HG03457 (cell line): ENCODE measurements at regions not wholly inside any gene's neighbourhood (a gene's known extent, or its start where the extent isn't known, plus 50 kb on each side); places are given as distances from the start of the nearest gene placed in this dataset.
"Not testable (repeated sequence)": the region's sequence is repeated elsewhere in the genome, so short reads cannot be mapped to it uniquely, and the experiment has no call there.

Experiments
- ATAC-seq: cut with Tn5 transposase; IDR thresholded peaks from one replicate; pipeline ENCODE4 v1.9.1; 2021; ENCODE audit warnings: moderate number of reproducible peaks; ENCODE audit not compliant: unreplicated experiment

DNA sequence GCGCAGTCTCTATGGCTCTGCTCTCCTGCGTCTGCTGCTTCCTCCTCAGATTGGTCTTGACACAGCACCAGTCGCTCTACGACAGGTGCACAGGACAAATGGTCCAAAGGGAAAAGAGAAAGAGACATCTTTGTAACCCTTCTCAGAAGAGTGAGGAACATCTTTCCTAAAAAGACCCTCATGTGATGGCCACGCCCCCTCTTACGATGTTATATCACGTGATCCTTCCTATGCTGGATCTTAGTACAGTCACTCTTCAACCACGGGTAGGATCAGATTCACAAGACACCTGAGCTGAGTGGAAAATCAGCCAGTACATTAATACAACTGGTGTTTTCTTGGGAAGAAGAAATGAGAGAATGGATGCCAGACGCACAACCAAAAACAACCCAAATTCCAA, 262.2 kb upstream of the CELF2 start:
- no peak for ATAC-seq

DNA sequence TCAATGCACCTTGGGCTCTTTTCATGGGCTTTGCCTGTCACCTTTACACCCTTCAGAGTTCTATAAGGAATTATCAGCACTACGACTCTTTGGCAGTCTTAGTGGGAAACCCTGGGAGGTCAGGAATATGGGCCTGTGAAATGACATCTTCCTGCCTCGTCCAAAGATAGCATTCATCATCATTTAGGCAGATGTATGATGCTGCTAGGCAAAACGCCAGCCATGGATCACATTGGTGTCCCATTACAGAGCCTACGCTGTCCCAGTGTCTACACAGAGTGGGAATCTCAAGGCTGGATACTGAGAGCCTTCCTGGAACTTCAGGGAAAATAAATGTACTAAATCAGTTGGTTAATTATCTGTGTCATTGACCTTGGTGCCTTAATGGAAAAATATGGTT, 259.4 kb upstream of the CELF2 start:
- ATAC-seq, result no peak

- not testable (repeated sequence) for ATAC-seq
Observed at GRCh38 chr10:10759806-10760205, 257.9 kb upstream of the CELF2 start.

DNA sequence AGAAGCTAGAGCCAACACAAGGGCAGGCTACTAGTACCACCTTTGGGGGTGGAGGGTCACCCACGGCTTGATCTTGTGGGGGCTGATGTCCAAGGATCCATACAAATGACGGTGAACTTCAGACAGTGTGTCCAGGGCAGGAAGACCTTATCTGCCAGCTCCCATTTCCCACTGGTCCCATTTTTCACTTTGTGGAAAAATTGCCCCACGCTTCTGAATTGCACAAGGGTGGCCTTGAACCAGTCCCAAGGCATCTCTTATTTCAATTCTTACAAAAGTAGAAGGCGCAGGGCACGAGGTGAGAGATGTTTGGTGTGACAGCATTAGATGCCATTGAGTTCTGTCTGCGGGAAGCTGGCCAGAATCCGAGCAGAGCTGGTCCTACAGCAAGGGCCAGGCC, 252.7 kb upstream of the CELF2 start:
- ATAC-seq, result no peak

DNA sequence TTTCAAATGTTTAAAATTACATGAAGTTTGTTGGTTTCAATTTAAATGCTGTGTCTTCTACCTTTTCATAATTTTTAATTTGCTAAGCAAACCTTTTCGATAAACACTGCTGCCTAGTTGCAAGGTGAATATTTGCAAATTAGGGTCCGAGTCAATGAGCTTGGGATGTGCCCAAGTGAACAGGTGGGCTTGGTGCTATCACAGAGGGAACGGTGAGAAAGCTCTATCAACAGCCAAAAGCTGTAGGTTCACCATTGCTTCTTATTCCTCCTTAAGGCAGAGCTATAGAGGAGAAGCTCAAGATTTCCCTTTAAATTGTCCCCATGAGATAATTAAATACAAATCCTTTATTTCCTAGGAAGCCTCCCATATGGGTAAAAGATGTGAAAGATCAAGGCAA, 245.3 kb upstream of the CELF2 start:
- no peak for ATAC-seq

DNA sequence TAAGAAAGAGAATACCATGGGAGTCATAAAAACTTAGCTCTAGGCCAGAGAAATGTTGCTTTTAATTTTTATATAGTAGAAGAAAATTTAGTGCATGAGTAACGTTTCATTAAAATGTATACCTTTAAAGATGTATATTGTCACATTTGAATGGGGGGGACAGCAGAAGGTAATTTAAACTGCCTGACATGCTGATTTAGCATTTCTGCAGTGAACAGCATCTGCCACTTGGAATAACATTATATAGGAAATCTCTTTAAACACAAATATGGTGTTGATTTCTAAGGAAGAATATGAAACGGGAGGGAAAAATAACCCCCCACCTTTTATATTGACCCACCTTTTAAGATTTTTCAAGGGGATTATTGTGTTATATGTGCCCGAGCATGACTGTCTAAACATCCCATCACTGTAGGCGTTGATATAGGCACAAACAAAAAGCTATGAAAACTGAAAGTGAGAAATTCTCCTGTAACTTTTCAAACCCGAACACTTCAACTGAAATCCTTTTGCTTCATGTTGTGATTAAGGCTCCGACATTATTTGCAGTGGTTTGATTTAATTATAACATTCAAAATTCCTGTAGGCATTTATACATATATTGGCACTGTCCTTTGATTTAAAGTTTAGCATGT, 244.7 kb upstream of the CELF2 start:
- ATAC-seq, result no peak

- ATAC-seq, result no peak
Observed at GRCh38 chr10:10774416-10774815, 243.3 kb upstream of the CELF2 start.

DNA sequence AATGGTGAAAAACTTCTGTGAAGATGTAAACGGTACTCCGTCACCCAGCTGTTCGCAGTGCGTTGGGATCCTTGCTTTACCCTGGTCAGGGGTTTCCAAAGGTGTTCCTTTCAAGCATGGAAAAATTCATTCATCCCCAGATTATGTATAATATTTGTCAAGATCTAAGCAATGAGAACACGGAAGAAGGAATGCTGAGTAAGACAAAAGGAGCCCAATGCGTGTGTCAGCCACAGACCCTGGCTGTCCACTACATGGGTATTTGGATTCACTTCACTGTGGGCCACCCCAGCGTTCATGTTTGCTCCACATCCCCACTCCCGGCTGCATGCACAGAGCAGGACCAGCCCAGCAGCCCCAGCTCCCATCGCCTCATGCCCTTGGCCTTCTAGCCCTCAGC, 241.3 kb upstream of the CELF2 start:
- ATAC-seq, result no peak

GRCh38 chr10:10777279-10777678, 240.4 kb upstream of the CELF2 start:
- ATAC-seq, result no peak

DNA sequence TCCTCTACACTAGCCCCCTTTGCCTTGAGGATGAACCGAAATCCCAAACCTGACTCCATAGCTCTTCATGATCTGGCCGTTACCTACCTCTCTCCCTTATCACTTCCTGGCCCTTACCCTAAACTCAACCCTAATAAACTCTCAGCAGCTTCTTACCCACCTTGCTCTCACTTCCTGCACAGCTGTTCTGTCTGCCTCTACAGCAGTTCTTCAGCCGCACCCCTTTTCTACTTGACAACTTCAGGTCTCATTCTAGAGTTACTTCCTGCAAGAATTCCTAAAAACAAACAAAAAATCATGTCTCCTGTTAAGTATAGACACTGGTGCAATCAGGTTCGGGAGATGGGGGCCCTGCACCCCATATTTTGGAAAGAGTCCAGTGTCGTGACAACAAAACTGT, 239.9 kb upstream of the CELF2 start:
- no peak for ATAC-seq

- no peak for ATAC-seq
Observed at GRCh38 chr10:10778959-10779358, 238.7 kb upstream of the CELF2 start.

DNA sequence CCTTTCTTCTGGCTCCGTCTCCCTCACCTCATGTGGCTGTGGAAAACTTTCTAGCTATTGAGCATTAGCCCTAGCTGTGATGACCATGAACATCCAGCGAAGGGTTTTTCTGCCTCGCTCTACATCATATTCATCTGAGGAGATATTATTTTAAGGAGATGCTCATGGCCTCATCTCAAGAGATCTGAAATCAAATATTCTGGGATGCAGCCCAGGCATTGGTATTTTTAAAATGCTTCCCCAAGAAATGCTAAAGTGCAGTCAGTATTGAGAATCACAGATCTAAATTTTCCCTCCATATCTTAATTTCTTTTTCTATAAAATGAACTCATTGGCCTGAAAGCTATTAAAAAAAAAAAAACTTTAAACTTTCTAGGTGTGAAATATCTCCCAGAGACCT, 238.2 kb upstream of the CELF2 start:
- no peak for ATAC-seq

DNA sequence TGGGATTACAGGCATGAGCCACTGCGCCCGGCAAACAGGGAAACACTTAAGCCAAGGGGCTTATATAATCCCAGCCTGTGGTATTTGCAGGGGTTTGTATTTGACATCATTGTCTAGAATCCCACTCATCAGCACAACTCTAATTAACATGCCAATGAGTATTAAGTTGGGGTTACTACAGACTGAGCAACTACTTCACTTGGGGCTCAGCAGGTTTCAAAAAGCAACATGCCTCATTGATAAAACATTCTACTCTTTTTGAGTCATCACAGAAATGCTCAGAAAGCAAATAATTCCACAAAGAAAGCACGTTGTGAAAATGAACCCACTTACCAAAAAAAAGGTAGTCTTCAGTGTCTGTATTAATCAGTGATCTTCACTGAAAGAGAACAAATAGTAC, 236.9 kb upstream of the CELF2 start:
- ATAC-seq, result no peak

GRCh38 chr10:10782603-10783002, 235.1 kb upstream of the CELF2 start:
- ATAC-seq, result no peak

- no peak for ATAC-seq
Observed at GRCh38 chr10:10785627-10786026, 232.0 kb upstream of the CELF2 start.

GRCh38 chr10:10786109-10787090, 231.3 kb upstream of the CELF2 start:
- no peak for ATAC-seq

- ATAC-seq, result no peak
Observed at GRCh38 chr10:10787586-10787985, 230.1 kb upstream of the CELF2 start.

GRCh38 chr10:10788761-10789160, 228.9 kb upstream of the CELF2 start:
- ATAC-seq, result no peak

GRCh38 chr10:10791869-10792268, 225.8 kb upstream of the CELF2 start:
- ATAC-seq, result no peak

- no peak for ATAC-seq
Observed at GRCh38 chr10:10792681-10793080, 225.0 kb upstream of the CELF2 start.

- no peak for ATAC-seq
Observed at GRCh38 chr10:10794046-10794445, 223.6 kb upstream of the CELF2 start.

DNA sequence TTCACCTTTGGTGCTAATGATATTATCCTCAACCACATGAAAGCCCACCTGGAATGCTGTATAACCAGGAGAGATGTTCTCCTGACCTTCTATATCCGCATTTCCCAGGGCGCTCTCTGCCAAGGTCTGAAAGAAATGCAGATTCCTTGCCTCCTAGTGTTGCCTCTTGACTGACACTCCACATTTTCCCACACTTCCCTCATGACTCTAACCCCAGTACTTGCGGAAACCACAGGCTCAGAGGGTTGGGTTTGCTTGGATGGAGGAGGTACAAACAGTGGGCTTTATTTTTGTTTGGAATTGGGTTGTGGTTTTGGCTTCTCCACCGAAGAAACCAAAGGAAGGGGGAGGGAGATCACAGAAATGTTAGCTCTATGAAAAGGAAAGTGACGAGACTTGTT, 222.9 kb upstream of the CELF2 start:
- no peak for ATAC-seq
